GM23338 (cell line): ENCODE measurements at regions not wholly inside any gene's neighbourhood (a gene's known extent, or its start where the extent isn't known, plus 50 kb on each side); places are given as distances from the start of the nearest gene placed in this dataset.
"Not testable (repeated sequence)": the region's sequence is repeated elsewhere in the genome, so short reads cannot be mapped to it uniquely, and the experiment has no call there.

ENCODE experiments used
- ATAC-seq: fragments of 200-7000 bp; cut with Tn5 transposase; 3 replicates; pipeline ENCODE4 v1.9.1; 2020
- DNase-seq: peaks from one replicate; pipeline ENCODE4 v3.0.0-alpha.2; 2015; ENCODE audit warnings: low spot score
- H2AFZ ChIP-seq: fragments of 200-600 bp; sonication (generic); 2 replicates; pipeline ENCODE4 v1.8.0; 2016; ENCODE audit warnings: antibody characterized with exemption, mild to moderate bottlenecking, moderate library complexity
- H3F3A ChIP-seq: fragments of 200-600 bp; sonication (generic); replicated peaks from 2 replicates; pipeline ENCODE4 v1.8.0; 2017; ENCODE audit warnings: antibody characterized with exemption, mixed run types, low read depth
- H3K27ac ChIP-seq: fragments of 200-600 bp; sonication (generic); 2 replicates; pipeline ENCODE4 v1.6.1; 2016; ENCODE audit warnings: low read depth
- H3K27me3 ChIP-seq: fragments of 200-600 bp; sonication (generic); 2 replicates; pipeline ENCODE4 v1.8.0; 2016; ENCODE audit warnings: mild to moderate bottlenecking, mixed run types, moderate library complexity; ENCODE audit not compliant: insufficient read depth
- H3K36me3 ChIP-seq: fragments of 200-600 bp; sonication (generic); 2 replicates; pipeline ENCODE4 v1.8.0; 2016; ENCODE audit warnings: mild to moderate bottlenecking; ENCODE audit not compliant: insufficient read depth
- H3K4me1 ChIP-seq: fragments of 200-600 bp; sonication (generic); 2 replicates; pipeline ENCODE4 v1.8.0; 2016; ENCODE audit warnings: mild to moderate bottlenecking, moderate library complexity; ENCODE audit not compliant: insufficient read depth
- H3K4me2 ChIP-seq: fragments of 200-600 bp; sonication (generic); 2 replicates; pipeline ENCODE4 v1.7.1; 2017; ENCODE audit warnings: mixed run types
- H3K4me3 ChIP-seq: fragments of 200-600 bp; sonication (generic); 2 replicates; pipeline ENCODE4 v1.6.1; 2016; ENCODE audit warnings: mixed run types
- H3K79me2 ChIP-seq: fragments of 200-600 bp; sonication (generic); replicated peaks from 2 replicates; pipeline ENCODE4 v1.8.0; 2017; ENCODE audit warnings: mild to moderate bottlenecking; ENCODE audit not compliant: insufficient read depth
- H3K9me2 ChIP-seq: fragments of 200-600 bp; sonication (generic); 2 replicates; pipeline ENCODE4 v1.8.0; 2017; ENCODE audit not compliant: insufficient read depth
- H4K20me1 ChIP-seq: fragments of 200-600 bp; sonication (generic); replicated peaks from 2 replicates; pipeline ENCODE4 v1.8.0; 2017; ENCODE audit warnings: mild to moderate bottlenecking; ENCODE audit not compliant: insufficient read depth
- H3K27ac Mint-ChIP-seq: 2 replicates; pipeline ENCODE4 v1.8.0; 2020; ENCODE audit warnings: inconsistent platforms, mild to moderate bottlenecking, moderate library complexity, mixed read lengths
- H3K27me3 Mint-ChIP-seq: 3 replicates; pipeline ENCODE4 v1.8.0; 2022; ENCODE audit warnings: low read depth, mild to moderate bottlenecking, moderate library complexity, mixed read lengths, inconsistent platforms; ENCODE audit not compliant: insufficient read depth, poor library complexity
- H3K36me3 Mint-ChIP-seq: 3 replicates; pipeline ENCODE4 v1.8.0; 2021; ENCODE audit warnings: low read depth, mild to moderate bottlenecking, inconsistent platforms, moderate library complexity, mixed read lengths
- H3K4me1 Mint-ChIP-seq: 3 replicates; pipeline ENCODE4 v1.8.0; 2020; ENCODE audit warnings: mild to moderate bottlenecking, inconsistent platforms, mixed read lengths
- H3K4me3 Mint-ChIP-seq: 3 replicates; pipeline ENCODE4 v1.8.0; 2021; ENCODE audit warnings: moderate library complexity, mild to moderate bottlenecking, inconsistent platforms, mixed read lengths
- H3K9me3 Mint-ChIP-seq: 3 replicates; pipeline ENCODE4 v1.8.0; 2020; ENCODE audit warnings: moderate library complexity, mild to moderate bottlenecking, inconsistent platforms, mixed read lengths
- EZH2 ChIP-seq: fragments of 200-600 bp; sonication (generic); IDR thresholded peaks from one replicate; pipeline ENCODE4 v1.8.0; 2017; ENCODE audit warnings: antibody characterized with exemption, mild to moderate bottlenecking, low read depth; ENCODE audit not compliant: unreplicated experiment
- EZH2phosphoT487 ChIP-seq: fragments of 200-600 bp; sonication (generic); IDR thresholded peaks from one replicate; pipeline ENCODE4 v1.8.1; 2018; ENCODE audit warnings: antibody characterized with exemption; ENCODE audit not compliant: unreplicated experiment
- JUNB ChIP-seq: IDR thresholded peaks from one replicate; pipeline ENCODE4 v1.6.1; 2016; ENCODE audit warnings: antibody characterized with exemption; ENCODE audit not compliant: unreplicated experiment
- NANOG ChIP-seq: IDR thresholded peaks from 2 replicates; pipeline ENCODE4 v1.6.1; 2016; ENCODE audit warnings: antibody characterized with exemption, borderline replicate concordance
- STAT1 ChIP-seq: IDR thresholded peaks from one replicate; pipeline ENCODE4 v1.6.1; 2016; ENCODE audit warnings: antibody characterized with exemption; ENCODE audit not compliant: unreplicated experiment
- TF ChIP-seq, protein P1 (sequence below), 2 experiments: fragments of 200-600 bp in 1 of 2; sonication (generic) in 1 of 2; conservative IDR thresholded peaks; 2 replicates each; pipeline versions ENCODE4 v1.5.1 to v1.6.1; 2016 to 2017; ENCODE audit warnings: antibody characterized with exemption in 2 of 2, low read depth in 2 of 2, mild to moderate bottlenecking in 2 of 2, moderate library complexity in 1 of 2

DNA sequence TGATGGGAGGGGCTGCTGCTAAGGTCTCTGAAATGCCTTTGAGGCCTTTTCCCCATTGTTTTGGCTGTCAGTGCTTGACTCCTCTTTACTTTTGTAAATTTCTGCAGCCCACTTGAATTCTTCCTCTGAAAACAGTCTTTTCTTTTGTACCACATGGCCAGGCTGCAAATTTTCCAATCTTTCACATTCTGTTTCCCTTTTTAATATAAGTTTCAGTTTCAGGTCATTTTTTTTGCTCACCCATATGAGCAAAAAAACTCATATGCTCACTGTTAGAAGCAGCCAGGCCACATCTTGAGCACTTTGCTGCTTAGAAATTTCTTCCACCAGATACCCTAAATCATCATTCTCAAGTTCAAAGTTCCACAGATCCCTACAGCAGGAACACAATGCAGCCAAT, 234.6 kb upstream of the ADRA1B start:
- Histone ChIP-seq H3K27ac (no peak overlapping the region), H3K36me3 (no peaks in the 10 kb centered on the region), H3K4me1 (no peaks in the 10 kb centered on the region), H3K9me2 (0 out of 2 replicates have a peak, but pooled peaks cover 5% of the 10 kb centered on the region), H3K27me3 (no peaks in the 10 kb centered on the region), H3K79me2 (no peaks in the 10 kb centered on the region), H4K20me1 (no peaks in the 10 kb centered on the region), H2AFZ (no peak overlapping the region), H3K4me3 (no peak overlapping the region), H3K4me2 (no peak overlapping the region), H3F3A (no peaks in the 10 kb centered on the region)
- Mint-ChIP-seq H3K4me1 (no peaks in the 10 kb centered on the region), H3K27ac (no peak overlapping the region), H3K36me3 (peaks cover 21% of the 10 kb centered on the region), H3K4me3 (no peak overlapping the region), H3K27me3 (no peaks in the 10 kb centered on the region), H3K9me3 (peaks cover 46% of the 10 kb centered on the region)
- TF ChIP-seq NANOG (no peak), STAT1 (no peak), EZH2phosphoT487 (no peak), EZH2 (no peak), JUNB (no peak)
- ATAC-seq (no peak), DNase-seq (no peak)

GRCh38 chr5:159682623-159683022, 233.7 kb upstream of the ADRA1B start:
- Histone ChIP-seq H3K4me2 (no peak overlapping the region), H3K4me1 (no peaks in the 10 kb centered on the region), H3K9me2 (0 out of 2 replicates have a peak, but pooled peaks cover 5% of the 10 kb centered on the region), H3K27me3 (no peaks in the 10 kb centered on the region), H3K36me3 (no peaks in the 10 kb centered on the region), H4K20me1 (no peaks in the 10 kb centered on the region), H3K4me3 (no peak overlapping the region), H3F3A (no peaks in the 10 kb centered on the region), H3K79me2 (no peaks in the 10 kb centered on the region), H3K27ac (no peak overlapping the region), H2AFZ (no peak overlapping the region)
- Mint-ChIP-seq H3K4me1 (no peaks in the 10 kb centered on the region), H3K27ac (no peak overlapping the region), H3K36me3 (peaks cover 21% of the 10 kb centered on the region), H3K27me3 (no peaks in the 10 kb centered on the region), H3K9me3 (peaks cover 46% of the 10 kb centered on the region), H3K4me3 (no peak overlapping the region)
- DNase-seq (peak; percentile 53), ATAC-seq (no peak)
- TF ChIP-seq, protein P1, sequence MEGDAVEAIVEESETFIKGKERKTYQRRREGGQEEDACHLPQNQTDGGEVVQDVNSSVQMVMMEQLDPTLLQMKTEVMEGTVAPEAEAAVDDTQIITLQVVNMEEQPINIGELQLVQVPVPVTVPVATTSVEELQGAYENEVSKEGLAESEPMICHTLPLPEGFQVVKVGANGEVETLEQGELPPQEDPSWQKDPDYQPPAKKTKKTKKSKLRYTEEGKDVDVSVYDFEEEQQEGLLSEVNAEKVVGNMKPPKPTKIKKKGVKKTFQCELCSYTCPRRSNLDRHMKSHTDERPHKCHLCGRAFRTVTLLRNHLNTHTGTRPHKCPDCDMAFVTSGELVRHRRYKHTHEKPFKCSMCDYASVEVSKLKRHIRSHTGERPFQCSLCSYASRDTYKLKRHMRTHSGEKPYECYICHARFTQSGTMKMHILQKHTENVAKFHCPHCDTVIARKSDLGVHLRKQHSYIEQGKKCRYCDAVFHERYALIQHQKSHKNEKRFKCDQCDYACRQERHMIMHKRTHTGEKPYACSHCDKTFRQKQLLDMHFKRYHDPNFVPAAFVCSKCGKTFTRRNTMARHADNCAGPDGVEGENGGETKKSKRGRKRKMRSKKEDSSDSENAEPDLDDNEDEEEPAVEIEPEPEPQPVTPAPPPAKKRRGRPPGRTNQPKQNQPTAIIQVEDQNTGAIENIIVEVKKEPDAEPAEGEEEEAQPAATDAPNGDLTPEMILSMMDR (conservative IDR thresholded peaks at IDR 0.05; ENCODE audit: low read depth in 2 of 2), result peak; percentile 58 to 62
- TF ChIP-seq STAT1, result no peak

DNA sequence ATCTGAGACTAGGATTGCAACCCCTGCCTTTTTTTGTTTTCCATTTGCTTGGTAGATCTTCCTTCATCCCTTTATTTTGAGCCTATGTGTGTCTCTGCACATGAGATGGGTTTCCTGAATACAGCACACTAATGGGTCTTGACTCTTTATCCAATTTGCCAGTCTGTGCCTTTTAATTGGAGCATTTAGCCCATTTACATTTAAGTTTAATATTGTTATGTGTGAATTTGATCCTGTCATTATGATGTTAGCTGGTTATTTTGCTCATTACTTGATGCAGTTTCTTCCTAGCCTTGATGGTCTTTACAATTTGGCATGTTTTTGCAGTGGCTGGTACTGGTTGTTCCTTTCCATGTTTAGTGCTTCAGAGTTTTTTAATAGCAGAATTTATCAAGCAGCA, 228.4 kb upstream of the ADRA1B start:
- not testable (repeated sequence) for H3K4me3 ChIP-seq, H3K27me3 ChIP-seq, H4K20me1 ChIP-seq, DNase-seq, H3K79me2 ChIP-seq, H3K4me1 Mint-ChIP-seq, H3K27ac ChIP-seq, H3K4me3 Mint-ChIP-seq, H3K27ac Mint-ChIP-seq, ATAC-seq, H3F3A ChIP-seq, H3K9me2 ChIP-seq, H2AFZ ChIP-seq, H3K4me2 ChIP-seq, H3K4me1 ChIP-seq, H3K36me3 Mint-ChIP-seq, H3K36me3 ChIP-seq, H3K9me3 Mint-ChIP-seq, H3K27me3 Mint-ChIP-seq
